GM18873 (cell line): ENCODE measurements at regions not wholly inside any gene's neighbourhood (a gene's known extent, or its start where the extent isn't known, plus 50 kb on each side); places are given as distances from the start of the nearest gene placed in this dataset.
"Not testable (repeated sequence)": the region's sequence is repeated elsewhere in the genome, so short reads cannot be mapped to it uniquely, and the experiment has no call there.

Experiments used
- ATAC-seq: cut with Tn5 transposase; IDR thresholded peaks from one replicate; pipeline ENCODE4 v1.9.1; 2021; ENCODE audit warnings: mild to moderate bottlenecking, moderate library complexity, moderate number of reproducible peaks; ENCODE audit not compliant: unreplicated experiment, low FRiP score

DNA sequence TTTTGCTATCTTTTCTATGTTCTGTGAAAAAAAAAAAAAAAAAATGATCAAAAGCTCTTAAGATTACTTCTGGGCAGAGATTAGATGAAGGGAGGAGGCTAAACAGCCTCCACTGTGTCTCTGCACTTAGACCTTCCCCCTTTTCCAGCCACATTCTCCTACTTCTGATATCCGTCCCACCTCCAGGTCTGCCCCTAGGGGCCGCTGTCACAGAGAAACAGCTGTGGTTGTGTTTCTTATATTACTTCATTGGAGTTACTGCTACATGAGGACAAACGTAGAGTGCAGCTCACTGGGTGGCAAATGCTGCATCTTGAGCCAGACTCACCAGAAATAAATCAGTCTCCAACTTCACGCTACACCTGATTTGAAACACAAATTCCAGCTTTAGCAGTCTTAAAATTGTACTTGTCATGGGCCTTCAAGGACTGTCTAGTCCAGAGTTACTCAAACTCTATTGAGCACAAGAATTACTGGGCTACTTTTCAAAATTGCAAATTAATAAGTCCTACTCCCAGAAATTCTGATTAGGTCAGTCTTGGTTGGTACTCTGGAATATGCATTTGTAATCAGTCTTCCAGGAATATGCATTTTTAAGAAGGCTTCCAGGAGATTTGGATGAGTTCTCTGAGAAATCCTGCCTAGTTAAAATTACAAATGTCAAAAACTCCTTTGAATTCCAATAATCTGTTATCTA lies 125.2 kb upstream of the PTBP2 start:
- no peak for ATAC-seq

DNA sequence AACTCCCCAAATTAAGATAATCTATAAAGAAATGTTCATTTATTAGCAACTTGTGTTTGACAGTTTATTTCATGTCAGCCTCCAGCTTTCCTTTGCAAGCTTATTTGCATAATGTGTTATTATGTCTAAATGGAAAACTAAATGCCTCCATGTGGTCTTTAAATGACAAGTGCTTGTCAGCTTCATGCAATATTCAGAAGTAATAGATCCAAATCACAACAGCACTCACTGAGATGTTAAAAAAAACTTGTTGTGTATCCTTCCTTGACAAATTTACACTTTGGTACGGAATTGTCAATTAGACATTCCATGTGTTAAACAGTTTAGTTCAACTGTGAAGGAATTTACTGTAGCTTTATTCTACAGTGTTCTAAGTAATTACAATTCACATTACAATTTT lies 124.4 kb upstream of the PTBP2 start:
- ATAC-seq, result no peak

DNA sequence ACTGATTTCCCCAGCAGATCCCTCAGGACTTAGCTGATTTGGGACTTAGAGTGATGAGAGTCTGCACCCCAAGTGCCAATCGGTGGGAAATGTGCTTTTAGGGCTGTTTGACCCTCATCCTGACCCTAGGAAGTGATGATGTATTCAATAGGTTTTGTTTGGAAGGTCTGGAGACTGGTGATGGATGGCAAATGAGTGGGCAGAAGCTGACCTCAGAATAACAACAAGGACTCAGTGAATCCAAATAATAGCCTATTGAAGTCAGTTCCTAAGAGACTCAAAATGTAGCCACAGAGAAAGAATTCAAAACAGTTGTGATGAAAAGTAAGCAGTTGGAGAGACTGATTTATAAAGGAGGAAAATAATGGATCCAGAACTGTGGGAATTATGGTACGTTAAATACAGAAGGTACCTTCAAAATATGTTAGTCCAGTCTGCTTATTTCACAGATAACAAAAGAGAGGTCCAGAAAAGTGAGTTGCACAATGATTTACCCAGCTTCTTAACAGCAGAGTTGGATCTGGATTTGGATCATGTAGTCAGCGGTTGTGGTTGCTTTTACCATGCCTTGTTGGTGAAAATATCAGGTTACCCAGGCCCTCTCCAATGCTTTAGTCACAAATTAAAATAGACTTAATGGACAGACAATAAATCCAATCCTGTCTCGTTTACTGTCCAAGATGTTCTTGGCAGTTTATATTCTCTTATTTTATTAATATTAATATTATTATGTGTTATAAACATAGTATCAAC lies 123.0 kb upstream of the PTBP2 start:
- ATAC-seq, result no peak

DNA sequence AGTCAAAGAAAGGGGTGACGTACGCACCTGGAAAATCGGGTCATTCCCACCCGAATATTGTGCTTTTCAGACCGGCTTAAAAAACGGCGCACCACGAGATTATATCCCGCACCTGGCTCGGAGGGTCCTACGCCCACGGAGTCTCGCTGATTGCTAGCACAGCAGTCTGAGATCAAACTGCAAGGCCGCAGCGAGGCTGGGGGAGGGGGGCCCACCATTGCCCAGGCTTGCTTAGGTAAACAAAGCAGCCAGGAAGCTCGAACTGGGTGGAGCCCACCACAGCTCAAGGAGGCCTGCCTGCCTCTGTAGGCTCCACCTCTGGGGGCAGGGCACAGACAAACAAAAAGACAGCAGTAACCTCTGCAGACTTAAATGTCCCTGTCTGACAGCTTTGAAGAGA lies 117.0 kb upstream of the PTBP2 start:
- ATAC-seq, result not testable (repeated sequence)

DNA sequence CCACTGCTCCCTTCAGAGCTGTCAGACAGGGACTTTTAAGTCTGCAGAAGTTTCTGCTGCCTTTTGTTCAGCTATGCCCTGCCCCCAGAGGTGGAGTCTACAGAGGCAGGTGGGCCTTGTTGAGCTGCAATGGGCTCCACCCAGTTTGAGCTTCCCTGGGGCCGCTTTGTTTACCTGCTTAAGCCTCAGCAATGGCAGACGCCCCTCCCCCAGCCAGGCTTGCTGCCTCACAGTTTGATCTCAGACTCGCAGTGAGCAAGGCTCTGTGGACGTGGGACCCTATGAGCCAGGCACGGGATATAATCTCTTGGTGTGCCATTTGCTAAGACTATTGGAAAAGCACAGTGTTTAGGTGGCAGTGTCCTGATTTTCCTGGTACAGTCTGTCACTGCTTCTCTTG lies 104.2 kb upstream of the PTBP2 start:
- not testable (repeated sequence) for ATAC-seq

DNA sequence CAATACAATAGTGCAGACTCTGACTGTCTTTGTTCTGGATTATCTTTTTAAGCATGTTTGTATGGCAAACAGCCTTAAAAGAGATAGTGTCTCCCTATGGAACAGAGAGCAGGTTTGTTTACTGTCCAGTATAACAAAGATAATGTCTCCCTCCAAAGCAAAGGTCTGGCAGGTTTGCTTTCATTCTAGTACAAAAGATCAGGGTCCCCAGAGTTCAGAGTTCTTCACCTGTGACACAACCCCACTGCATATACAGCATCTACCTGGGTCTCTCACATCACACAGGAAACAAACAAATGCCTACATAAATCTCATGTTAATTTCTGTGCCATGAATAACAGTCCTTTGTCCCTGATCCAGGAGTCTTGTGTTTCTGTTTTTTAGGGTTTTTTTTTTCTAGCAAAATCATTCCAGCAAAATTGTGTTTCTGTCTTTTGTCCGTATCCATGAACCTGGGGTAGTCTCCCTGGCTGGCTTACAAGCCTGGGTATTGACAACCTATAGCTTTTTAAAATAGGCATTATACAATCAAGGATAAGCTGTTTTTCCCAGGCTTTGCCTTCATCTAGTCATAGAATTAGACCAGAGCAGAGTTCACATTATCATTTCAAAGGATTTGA lies 89.4 kb upstream of the PTBP2 start:
- ATAC-seq, result no peak

DNA sequence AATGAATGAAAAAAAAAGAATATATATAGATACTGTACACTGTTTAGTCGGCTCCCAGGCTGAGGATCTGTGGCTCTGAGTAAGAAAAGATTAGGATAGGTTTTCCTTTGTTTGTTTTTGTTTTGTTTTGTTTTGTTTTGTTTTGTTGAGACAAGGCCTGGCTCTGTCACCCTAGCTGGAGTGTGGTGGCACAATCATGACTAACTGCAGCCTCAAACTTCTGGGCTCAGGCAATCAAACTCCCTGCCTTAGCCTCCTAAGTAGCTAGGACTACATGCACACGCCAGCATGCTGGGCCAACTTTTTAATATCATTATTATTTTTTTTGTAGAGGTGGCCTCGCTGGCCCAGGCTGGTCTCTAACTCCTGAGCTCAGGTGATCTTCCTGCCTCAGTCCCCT lies 87.9 kb upstream of the PTBP2 start:
- ATAC-seq, result no peak

DNA sequence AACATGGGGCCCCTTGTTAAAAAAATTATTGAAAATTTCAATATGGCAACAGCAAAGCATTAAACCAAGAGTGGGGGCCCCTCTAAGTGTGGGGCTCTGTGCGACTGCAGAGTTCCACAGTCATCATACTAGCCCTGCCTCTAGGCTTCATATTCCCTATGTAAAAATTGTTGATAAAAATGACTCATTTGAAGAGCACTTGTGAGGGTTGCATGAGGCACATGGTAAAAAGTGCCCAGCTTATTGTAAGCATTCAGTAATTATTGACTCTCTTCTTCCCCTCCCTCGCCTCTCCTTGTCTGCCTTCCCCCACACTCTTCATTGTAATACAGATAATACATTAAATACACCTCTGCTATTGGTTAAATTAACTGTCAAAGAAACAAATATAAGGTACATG lies 86.7 kb upstream of the PTBP2 start:
- no peak for ATAC-seq

DNA sequence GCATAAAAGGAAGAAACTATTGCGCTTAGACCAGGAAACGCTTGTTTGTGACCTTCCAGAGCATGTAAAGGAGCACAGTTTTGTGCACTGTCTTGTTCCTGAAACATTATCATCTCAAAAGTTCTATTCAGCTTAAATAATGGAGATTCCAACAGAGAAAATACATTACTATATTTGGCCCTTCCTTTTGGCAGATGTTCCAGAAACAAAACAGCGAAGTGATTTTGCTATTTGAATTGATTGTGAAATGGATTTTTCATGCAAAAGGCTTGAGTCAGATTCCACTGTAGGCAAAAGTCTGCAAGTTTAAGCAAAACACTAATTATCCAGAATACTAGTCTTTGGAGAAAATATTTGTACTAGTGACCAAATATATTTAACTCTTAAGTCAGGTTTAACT lies 80.3 kb upstream of the PTBP2 start:
- no peak for ATAC-seq

DNA sequence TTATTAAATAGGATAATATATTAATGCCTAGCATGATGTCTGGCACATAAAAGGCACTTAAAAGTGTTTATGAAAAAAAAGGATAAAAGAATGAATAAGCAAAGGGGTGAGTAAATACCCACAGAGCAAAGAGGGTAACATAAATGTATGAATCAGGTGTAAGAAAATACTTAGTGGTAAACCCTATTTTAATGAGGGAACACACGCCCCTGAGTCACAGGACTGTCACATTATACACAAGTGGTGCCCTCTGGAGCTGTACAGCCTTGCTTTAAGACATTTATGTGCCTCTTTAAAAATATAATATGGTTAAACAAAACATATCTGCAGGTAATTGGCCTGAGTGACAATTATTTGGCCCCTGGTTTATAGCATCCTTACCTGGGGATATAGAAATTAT lies 78.1 kb upstream of the PTBP2 start:
- no peak for ATAC-seq

DNA sequence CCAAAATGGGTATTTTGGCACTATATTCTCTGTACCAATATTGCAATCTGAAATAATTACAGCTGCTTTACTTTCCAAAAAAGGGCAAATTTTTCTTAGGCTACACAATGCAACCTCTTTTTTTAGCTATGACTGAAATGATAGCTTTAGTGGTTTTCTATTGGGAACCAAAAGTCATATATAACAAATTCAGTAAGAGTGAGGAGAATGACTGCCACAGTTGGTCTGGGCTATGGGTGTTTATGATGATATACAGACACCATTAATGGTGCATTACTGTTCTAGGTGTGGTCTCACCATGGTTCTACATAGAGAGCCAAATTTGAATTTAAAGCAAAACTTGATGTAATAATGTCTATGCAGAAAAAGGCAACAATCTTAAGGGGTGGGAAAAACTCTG lies 72.3 kb upstream of the PTBP2 start:
- ATAC-seq, result no peak

DNA sequence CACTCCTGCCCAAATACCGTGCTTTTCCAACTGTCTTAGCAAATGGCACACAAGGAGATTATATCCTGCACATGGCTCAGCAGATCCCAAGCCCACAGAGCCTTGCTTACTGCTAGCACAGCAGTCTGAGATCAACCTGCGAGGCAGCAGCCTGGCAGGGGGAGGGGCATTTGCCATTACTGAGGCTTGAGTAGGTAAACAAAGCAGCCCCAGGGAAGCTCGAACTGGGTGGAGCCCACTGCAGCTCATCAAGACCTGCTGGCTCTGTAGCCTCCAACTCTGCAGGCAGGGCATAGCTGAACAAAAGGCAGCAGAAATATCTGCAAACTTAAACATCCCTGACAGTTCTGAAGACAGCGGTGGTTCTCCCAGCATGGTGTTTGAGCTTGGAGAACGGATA lies 70.1 kb upstream of the PTBP2 start:
- no peak for ATAC-seq

DNA sequence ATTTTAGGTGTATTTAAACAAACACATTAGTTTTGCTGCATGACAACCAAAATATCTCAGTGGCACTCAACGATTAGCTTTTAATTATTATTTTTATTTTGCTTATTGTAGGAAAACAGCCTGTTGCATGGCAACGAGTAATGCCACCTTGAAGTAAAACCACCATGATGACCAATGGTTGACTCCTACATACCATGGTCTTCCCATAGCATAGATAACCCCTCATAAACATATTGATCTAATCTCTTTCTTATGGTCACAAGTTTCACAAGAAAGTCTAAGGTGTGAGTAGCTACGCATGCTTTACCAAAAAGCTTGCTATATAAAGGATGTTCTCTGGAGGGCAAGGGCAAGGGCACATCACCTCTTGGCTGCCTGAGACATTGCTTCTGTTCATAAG lies 61.5 kb upstream of the PTBP2 start:
- no peak for ATAC-seq

DNA sequence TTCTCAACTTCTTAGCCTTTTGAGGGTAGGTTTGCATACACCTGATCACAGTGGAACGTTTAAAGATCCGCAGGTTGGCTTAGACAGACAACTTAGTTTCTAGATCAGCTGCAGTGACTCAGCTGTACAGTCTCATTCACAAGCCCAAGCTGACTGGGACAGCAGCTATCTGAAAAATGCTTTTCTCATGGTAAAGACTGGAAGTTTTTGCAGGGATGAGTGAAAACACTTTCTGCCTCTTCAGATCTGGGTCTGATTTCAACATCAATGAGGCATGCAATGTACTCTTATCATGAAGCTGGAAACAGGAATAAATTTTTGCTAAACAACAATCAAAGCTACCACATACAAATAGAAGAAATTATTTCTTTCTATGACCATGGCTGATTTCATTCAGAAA lies 61.1 kb upstream of the PTBP2 start:
- ATAC-seq, result no peak
